Testis (tissue), 2 donors: ENCODE measurements at regions not wholly inside any gene's neighbourhood (a gene's known extent, or its start where the extent isn't known, plus 50 kb on each side); places are given as distances from the start of the nearest gene placed in this dataset.

Experiments
- POLR2A ChIP-seq: fragments of 450-650 bp; IDR thresholded peaks from one replicate; pipeline ENCODE4 v1.6.1; 2017; ENCODE audit warnings: antibody characterized with exemption, mild to moderate bottlenecking, moderate library complexity
- TF ChIP-seq, protein P1 (sequence below), 3 experiments: fragments of 450-650 bp in 2 of 3; fragments of 200-600 bp in 1 of 3; sonication (generic) in 1 of 3; IDR thresholded peaks; one replicate each; pipeline ENCODE4 v1.5.1; 2016 to 2019; ENCODE audit warnings: antibody characterized with exemption in 3 of 3, mild to moderate bottlenecking in 2 of 3, moderate library complexity in 1 of 3

DNA sequence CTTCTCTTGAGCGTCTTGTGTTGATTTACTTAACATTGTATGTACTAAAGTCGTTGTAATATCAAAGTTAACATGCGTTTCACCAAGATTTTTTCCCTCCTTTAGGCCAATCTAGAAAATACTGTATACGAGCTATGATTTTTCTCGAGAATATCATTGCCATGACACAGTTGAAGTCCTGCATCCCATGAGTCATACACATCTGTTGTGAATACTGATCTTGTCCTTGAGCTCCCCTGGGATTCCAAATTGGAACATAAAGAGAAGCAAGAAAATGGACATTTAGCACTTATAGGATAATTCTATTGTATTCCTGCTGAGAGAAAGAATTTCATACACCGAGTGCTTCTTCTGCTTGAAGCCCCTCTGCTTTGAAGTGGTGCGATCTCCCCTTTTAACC is 109.6 kb downstream of the SLC35B3 start:
- TF ChIP-seq, protein P1, sequence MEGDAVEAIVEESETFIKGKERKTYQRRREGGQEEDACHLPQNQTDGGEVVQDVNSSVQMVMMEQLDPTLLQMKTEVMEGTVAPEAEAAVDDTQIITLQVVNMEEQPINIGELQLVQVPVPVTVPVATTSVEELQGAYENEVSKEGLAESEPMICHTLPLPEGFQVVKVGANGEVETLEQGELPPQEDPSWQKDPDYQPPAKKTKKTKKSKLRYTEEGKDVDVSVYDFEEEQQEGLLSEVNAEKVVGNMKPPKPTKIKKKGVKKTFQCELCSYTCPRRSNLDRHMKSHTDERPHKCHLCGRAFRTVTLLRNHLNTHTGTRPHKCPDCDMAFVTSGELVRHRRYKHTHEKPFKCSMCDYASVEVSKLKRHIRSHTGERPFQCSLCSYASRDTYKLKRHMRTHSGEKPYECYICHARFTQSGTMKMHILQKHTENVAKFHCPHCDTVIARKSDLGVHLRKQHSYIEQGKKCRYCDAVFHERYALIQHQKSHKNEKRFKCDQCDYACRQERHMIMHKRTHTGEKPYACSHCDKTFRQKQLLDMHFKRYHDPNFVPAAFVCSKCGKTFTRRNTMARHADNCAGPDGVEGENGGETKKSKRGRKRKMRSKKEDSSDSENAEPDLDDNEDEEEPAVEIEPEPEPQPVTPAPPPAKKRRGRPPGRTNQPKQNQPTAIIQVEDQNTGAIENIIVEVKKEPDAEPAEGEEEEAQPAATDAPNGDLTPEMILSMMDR (IDR thresholded peaks at IDR 0.05), result no peak
- TF ChIP-seq POLR2A, result no peak
